ENCODE measurements at regions not wholly inside any gene's neighbourhood (a gene's known extent, or its start where the extent isn't known, plus 50 kb on each side); places are given as distances from the start of the nearest gene placed in this dataset.

- TF ChIP-seq, protein P1, sequence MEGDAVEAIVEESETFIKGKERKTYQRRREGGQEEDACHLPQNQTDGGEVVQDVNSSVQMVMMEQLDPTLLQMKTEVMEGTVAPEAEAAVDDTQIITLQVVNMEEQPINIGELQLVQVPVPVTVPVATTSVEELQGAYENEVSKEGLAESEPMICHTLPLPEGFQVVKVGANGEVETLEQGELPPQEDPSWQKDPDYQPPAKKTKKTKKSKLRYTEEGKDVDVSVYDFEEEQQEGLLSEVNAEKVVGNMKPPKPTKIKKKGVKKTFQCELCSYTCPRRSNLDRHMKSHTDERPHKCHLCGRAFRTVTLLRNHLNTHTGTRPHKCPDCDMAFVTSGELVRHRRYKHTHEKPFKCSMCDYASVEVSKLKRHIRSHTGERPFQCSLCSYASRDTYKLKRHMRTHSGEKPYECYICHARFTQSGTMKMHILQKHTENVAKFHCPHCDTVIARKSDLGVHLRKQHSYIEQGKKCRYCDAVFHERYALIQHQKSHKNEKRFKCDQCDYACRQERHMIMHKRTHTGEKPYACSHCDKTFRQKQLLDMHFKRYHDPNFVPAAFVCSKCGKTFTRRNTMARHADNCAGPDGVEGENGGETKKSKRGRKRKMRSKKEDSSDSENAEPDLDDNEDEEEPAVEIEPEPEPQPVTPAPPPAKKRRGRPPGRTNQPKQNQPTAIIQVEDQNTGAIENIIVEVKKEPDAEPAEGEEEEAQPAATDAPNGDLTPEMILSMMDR (IDR thresholded peaks at IDR 0.05; ENCODE audit: insufficient read depth, low read length, poor library complexity, severe bottlenecking): no peak
- no peak for DNase-seq (ENCODE audit: low read depth)
- Histone ChIP-seq H3K27me3 (ENCODE audit: control insufficient read depth, insufficient read depth, low read length) (no peaks in the 10 kb centered on the region), H3K4me3 (ENCODE audit: low read depth, low read length) (no peak overlapping the region), H3K36me3 (ENCODE audit: control insufficient read depth, insufficient read depth, low read length) (no peaks in the 10 kb centered on the region)
Measured at GRCh38 chr11:112644410-112645131, 316.6 kb upstream of the NCAM1 start.

DNA sequence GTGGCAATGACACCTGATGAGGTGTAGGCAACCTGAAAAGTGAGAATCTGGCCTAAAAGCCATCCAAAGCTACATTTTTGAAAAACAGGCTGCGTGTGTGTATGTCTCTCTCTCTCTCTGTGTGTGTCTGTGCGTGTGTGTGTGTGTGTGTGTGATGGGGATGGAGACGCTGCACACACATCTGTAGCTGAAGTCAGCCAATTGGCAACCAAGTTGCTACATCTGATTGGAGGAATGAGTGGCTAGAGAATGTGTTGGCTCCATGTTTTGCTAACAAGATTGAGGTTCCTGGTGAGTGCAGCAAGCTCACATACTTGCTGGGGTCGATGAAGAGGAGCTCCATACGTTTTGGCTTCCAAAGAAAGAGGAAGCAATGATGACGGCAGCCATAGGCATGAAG is 311.4 kb upstream of the NCAM1 start:
- TF ChIP-seq, protein P1 (IDR thresholded peaks at IDR 0.05; ENCODE audit: insufficient read depth, low read length, poor library complexity, severe bottlenecking): no peak
- DNase-seq (ENCODE audit: low read depth): no peak
- no peaks in the 10 kb centered on the region for H3K36me3 ChIP-seq (ENCODE audit: control insufficient read depth, insufficient read depth, low read length)
- no peaks in the 10 kb centered on the region for H3K27me3 ChIP-seq (ENCODE audit: control insufficient read depth, insufficient read depth, low read length)
- H3K4me3 ChIP-seq (ENCODE audit: low read depth, low read length): no peak overlapping the region

DNA sequence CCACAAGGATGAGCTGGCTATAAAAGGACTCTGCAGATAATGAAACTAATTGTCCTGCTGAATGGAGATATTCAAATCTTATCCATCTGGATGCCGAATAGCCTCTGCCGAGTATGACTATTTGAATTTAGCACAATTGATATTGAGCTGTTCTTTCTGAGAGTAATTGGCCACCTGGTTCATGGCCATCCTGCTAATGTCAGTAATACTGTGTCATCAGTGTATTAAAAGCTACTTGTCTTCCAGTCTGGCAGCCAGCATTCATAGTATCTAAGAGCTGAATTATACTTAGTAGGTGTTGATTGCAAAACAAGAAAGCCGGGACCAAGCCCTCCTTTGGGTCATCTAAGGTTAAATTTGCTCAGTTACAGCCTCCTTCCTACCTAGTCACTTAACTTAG is 310.7 kb upstream of the NCAM1 start:
- TF ChIP-seq, protein P1 (IDR thresholded peaks at IDR 0.05; ENCODE audit: insufficient read depth, low read length, poor library complexity, severe bottlenecking): no peak
- Histone ChIP-seq H3K4me3 (ENCODE audit: low read depth, low read length) (no peak overlapping the region), H3K27me3 (ENCODE audit: control insufficient read depth, insufficient read depth, low read length) (no peaks in the 10 kb centered on the region), H3K36me3 (ENCODE audit: control insufficient read depth, insufficient read depth, low read length) (no peaks in the 10 kb centered on the region)
- DNase-seq (ENCODE audit: low read depth): no peak

- TF ChIP-seq, protein P1 (IDR thresholded peaks at IDR 0.05; ENCODE audit: insufficient read depth, low read length, poor library complexity, severe bottlenecking): no peak
- no peak overlapping the region for H3K4me3 ChIP-seq (ENCODE audit: low read depth, low read length)
- no peaks in the 10 kb centered on the region for H3K27me3 ChIP-seq (ENCODE audit: control insufficient read depth, insufficient read depth, low read length)
- DNase-seq (ENCODE audit: low read depth): no peak
- H3K36me3 ChIP-seq (ENCODE audit: control insufficient read depth, insufficient read depth, low read length): no peaks in the 10 kb centered on the region
Measured at GRCh38 chr11:112651386-112651785, 309.8 kb upstream of the NCAM1 start.

- Histone ChIP-seq H3K4me3 (ENCODE audit: low read depth, low read length) (no peak overlapping the region), H3K36me3 (ENCODE audit: control insufficient read depth, insufficient read depth, low read length) (no peaks in the 10 kb centered on the region), H3K27me3 (ENCODE audit: control insufficient read depth, insufficient read depth, low read length) (no peaks in the 10 kb centered on the region)
- TF ChIP-seq, protein P1 (IDR thresholded peaks at IDR 0.05; ENCODE audit: insufficient read depth, low read length, poor library complexity, severe bottlenecking): no peak
- DNase-seq (ENCODE audit: low read depth): no peak
Measured at GRCh38 chr11:112652786-112653390, 308.3 kb upstream of the NCAM1 start.
